Smooth muscle cell (in vitro differentiated cells): ENCODE measurements at regions not wholly inside any gene's neighbourhood (a gene's known extent, or its start where the extent isn't known, plus 50 kb on each side); places are given as distances from the start of the nearest gene placed in this dataset.

Source experiments
- DNase-seq: peaks from one replicate; lab custom pipeline; 2025; ENCODE audit not compliant: unreplicated experiment; lab: John Stamatoyannopoulos, UW
- H2AFZ ChIP-seq: fragments of 200-600 bp; sonication (generic); 2 replicates; pipeline ENCODE4 v1.6.0; 2016; ENCODE audit warnings: antibody characterized with exemption, low read depth, mild to moderate bottlenecking
- H3F3A ChIP-seq: fragments of 200-600 bp; sonication (generic); 2 replicates; pipeline ENCODE4 v1.6.0; 2017; ENCODE audit warnings: antibody characterized with exemption, low read depth
- H3K27ac ChIP-seq: fragments of 200-600 bp; sonication (generic); 2 replicates; pipeline ENCODE4 v1.5.1; 2016; ENCODE audit warnings: low read depth, mild to moderate bottlenecking
- H3K27me3 ChIP-seq: fragments of 200-600 bp; sonication (generic); 2 replicates; pipeline ENCODE4 v1.6.1; 2016; ENCODE audit warnings: low read depth, mild to moderate bottlenecking
- H3K36me3 ChIP-seq: fragments of 200-600 bp; sonication (generic); 2 replicates; pipeline ENCODE4 v1.5.1; 2016; ENCODE audit warnings: low read depth
- H3K4me1 ChIP-seq: fragments of 200-600 bp; sonication (generic); 2 replicates; pipeline ENCODE4 v1.5.1; 2016; ENCODE audit warnings: low read depth
- H3K4me2 ChIP-seq: fragments of 200-600 bp; sonication (generic); 2 replicates; pipeline ENCODE4 v1.6.0; 2016; ENCODE audit warnings: mild to moderate bottlenecking
- H3K4me3 ChIP-seq: fragments of 200-600 bp; sonication (generic); 2 replicates; pipeline ENCODE4 v1.5.1; 2016; ENCODE audit warnings: mild to moderate bottlenecking
- H3K79me2 ChIP-seq: fragments of 200-600 bp; sonication (generic); 2 replicates; pipeline ENCODE4 v1.6.0; 2016; ENCODE audit warnings: low read depth, mild to moderate bottlenecking
- H3K9ac ChIP-seq: fragments of 200-600 bp; sonication (generic); 2 replicates; pipeline ENCODE4 v1.6.0; 2016; ENCODE audit warnings: low read depth
- H3K9me3 ChIP-seq: fragments of 200-600 bp; sonication (generic); replicated peaks from 2 replicates; pipeline ENCODE4 v1.5.1; 2016; ENCODE audit warnings: low read depth
- H4K20me1 ChIP-seq: fragments of 200-600 bp; sonication (generic); 2 replicates; pipeline ENCODE4 v1.6.0; 2016; ENCODE audit warnings: low read depth
- CTCF ChIP-seq: fragments of 200-600 bp; sonication (generic); IDR thresholded peaks from 2 replicates; pipeline ENCODE4 v1.5.1; 2017; ENCODE audit warnings: borderline replicate concordance, mild to moderate bottlenecking, antibody characterized with exemption; ENCODE audit not compliant: insufficient read depth, poor library complexity, severe bottlenecking
- WGBS: methylation state at CpG from one replicate; pipeline ENCODE4 v1.1.7; 2016; ENCODE audit warnings: low lambda C conversion rate; 5-methylcytosine and 5-hydroxymethylcytosine counted together

GRCh38 chr5:98110282-98110691, 663.2 kb upstream of the RGMB start:
- H3K4me2 ChIP-seq, result peak overlapping the region; percentile 69
- H3K36me3 ChIP-seq, result no peaks in the 10 kb centered on the region
- H3F3A ChIP-seq, result peaks cover 10% of the 10 kb centered on the region
- no peak overlapping the region for H3K4me3 ChIP-seq
- H3K9ac ChIP-seq, result peak overlapping the region; percentile 35
- no peak for DNase-seq
- H2AFZ ChIP-seq, result no peak overlapping the region
- H4K20me1 ChIP-seq, result no peaks in the 10 kb centered on the region
- no peaks in the 10 kb centered on the region for H3K9me3 ChIP-seq
- H3K27ac ChIP-seq, result peak overlapping the region; percentile 86
- WGBS, result 14% methylated on average over 4 of the region's 4 CpGs
- H3K27me3 ChIP-seq, result no peaks in the 10 kb centered on the region
- TF ChIP-seq CTCF, result no peak
- no peaks in the 10 kb centered on the region for H3K79me2 ChIP-seq
- peaks cover 5% of the 10 kb centered on the region for H3K4me1 ChIP-seq

- Histone ChIP-seq H3K36me3 (no peaks in the 10 kb centered on the region), H3K27me3 (no peaks in the 10 kb centered on the region), H4K20me1 (no peaks in the 10 kb centered on the region), H3K79me2 (no peaks in the 10 kb centered on the region), H3K4me1 (peaks cover 5% of the 10 kb centered on the region), H3K4me3 (no peak overlapping the region), H3K27ac (peak overlapping the region; percentile 86), H3K9ac (no peak overlapping the region), H2AFZ (no peak overlapping the region), H3F3A (peaks cover 10% of the 10 kb centered on the region), H3K9me3 (no peaks in the 10 kb centered on the region), H3K4me2 (peak overlapping the region; percentile 24)
- 57% methylated on average over 4 of the region's 4 CpGs for WGBS
- no peak for TF ChIP-seq CTCF
- no peak for DNase-seq
Observed at GRCh38 chr5:98110791-98111190, 662.7 kb upstream of the RGMB start.

GRCh38 chr5:98111686-98112085, 661.8 kb upstream of the RGMB start:
- no peaks in the 10 kb centered on the region for H3K27me3 ChIP-seq
- H3K27ac ChIP-seq, result peak overlapping the region; percentile 86
- H3K4me1 ChIP-seq, result peaks cover 5% of the 10 kb centered on the region
- H3K9ac ChIP-seq, result no peak overlapping the region
- H3K79me2 ChIP-seq, result no peaks in the 10 kb centered on the region
- peak overlapping the region; percentile 24 for H3K4me2 ChIP-seq
- no peak overlapping the region for H2AFZ ChIP-seq
- H3K36me3 ChIP-seq, result no peaks in the 10 kb centered on the region
- H3K4me3 ChIP-seq, result no peak overlapping the region
- H4K20me1 ChIP-seq, result no peaks in the 10 kb centered on the region
- no peak for TF ChIP-seq CTCF
- H3F3A ChIP-seq, result peaks cover 10% of the 10 kb centered on the region
- DNase-seq, result no peak
- no peaks in the 10 kb centered on the region for H3K9me3 ChIP-seq

- no peak overlapping the region for H3K27ac ChIP-seq
- H2AFZ ChIP-seq, result no peak overlapping the region
- no peak for TF ChIP-seq CTCF
- no peaks in the 10 kb centered on the region for H3K27me3 ChIP-seq
- H3K4me1 ChIP-seq, result no peaks in the 10 kb centered on the region
- no peaks in the 10 kb centered on the region for H3K9me3 ChIP-seq
- H3K79me2 ChIP-seq, result no peaks in the 10 kb centered on the region
- H4K20me1 ChIP-seq, result no peaks in the 10 kb centered on the region
- H3K4me2 ChIP-seq, result no peak overlapping the region
- no peaks in the 10 kb centered on the region for H3F3A ChIP-seq
- WGBS, result 94% methylated on average over 16 of the region's 16 CpGs
- no peak for DNase-seq
- no peak overlapping the region for H3K4me3 ChIP-seq
- H3K9ac ChIP-seq, result no peak overlapping the region
- H3K36me3 ChIP-seq, result no peaks in the 10 kb centered on the region
Observed at GRCh38 chr5:98121036-98121936, 652.2 kb upstream of the RGMB start.
